HG03432 (cell line): ENCODE measurements at regions not wholly inside any gene's neighbourhood (a gene's known extent, or its start where the extent isn't known, plus 50 kb on each side); places are given as distances from the start of the nearest gene placed in this dataset.
"Not testable (repeated sequence)": the region's sequence is repeated elsewhere in the genome, so short reads cannot be mapped to it uniquely, and the experiment has no call there.

Experiments
- ATAC-seq: cut with Tn5 transposase; IDR thresholded peaks from one replicate; pipeline ENCODE4 v1.9.1; 2021; ENCODE audit warnings: mild to moderate bottlenecking, moderate library complexity; ENCODE audit not compliant: unreplicated experiment

- no peak for ATAC-seq
Observed at GRCh38 chr14:30417121-30417520, 141.8 kb upstream of the G2E3 start.

DNA sequence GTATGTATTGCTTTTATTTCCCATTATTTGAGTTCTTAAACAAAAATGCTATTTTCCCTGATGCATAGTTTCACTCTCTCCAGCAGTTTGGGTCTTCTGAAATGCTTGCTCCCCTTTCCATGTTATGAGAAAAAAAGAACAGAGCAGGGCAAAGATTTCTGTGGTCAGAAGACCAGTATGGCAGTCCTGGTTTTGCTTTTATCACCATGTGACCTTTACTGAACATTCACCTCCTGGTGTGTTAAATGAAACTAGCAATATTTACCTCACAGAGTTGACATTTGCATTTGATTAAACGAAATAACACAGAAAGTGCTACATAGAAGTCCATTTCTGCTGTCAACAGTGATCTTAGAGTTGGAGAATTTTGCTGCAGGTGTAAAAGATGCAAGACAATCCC is 141.0 kb upstream of the G2E3 start:
- no peak for ATAC-seq

DNA sequence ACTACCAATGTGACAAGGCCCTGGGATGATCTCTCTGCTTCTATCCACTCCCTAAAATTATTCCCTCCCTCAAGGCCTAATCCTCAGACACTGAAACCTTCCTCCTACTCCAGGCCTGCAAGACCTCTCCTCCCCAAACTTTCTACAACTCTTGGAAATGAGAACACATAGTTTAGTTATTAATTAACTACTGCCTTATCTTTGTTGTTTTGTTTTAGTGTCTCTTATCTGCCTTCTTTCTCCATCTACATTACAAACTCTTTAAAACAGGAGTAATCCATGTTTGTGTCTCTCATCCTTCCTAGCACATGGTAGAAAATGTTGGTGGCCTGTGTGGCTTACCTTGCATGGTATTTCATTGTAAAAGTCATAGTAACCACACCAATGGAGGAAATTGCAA is 139.9 kb upstream of the G2E3 start:
- no peak for ATAC-seq

DNA sequence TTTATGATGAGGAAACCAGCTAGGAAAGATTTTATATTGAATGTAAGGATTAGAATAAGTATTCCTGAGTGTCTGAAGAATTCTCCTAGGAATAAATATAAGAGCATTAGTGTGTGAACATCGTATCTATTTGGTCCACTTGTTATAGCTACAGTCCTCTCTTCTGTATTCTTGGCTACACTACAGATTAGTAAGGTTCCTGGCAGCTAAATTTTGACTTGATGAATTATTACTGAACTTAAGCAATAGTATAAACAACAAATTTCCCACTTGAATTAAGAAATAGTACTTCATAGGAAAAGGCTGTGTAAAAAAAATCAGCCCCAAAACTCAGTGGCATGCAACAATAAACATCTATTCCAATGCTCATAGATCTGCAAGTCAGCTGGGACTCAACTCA is 138.4 kb upstream of the G2E3 start:
- no peak for ATAC-seq

- ATAC-seq = no peak
Observed at GRCh38 chr14:30426463-30426862, 132.5 kb upstream of the G2E3 start.

DNA sequence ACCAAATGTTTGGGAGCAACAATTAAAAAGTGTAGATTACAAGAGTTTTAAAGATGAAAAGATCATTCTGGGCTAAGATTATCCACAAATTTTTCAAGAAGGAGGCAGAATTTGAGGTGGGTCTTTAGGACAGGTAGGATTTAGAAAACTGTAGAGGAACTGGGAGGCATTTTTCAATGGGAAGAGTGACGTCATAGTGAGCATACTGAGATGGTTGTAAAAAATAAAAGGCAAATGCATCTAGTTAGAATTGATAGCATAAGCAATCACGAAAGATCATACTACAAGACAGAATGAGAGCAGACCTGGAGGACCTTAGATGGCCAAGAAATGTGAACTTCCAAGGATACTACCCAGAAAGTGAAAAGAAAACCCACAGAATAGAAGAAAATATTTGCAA is 131.6 kb upstream of the G2E3 start:
- ATAC-seq = no peak

GRCh38 chr14:30427846-30428245 is 131.1 kb upstream of the G2E3 start:
- no peak for ATAC-seq

GRCh38 chr14:30431552-30431951 is 127.4 kb upstream of the G2E3 start:
- no peak for ATAC-seq

- ATAC-seq = no peak
Observed at GRCh38 chr14:30440961-30441360, 118.0 kb upstream of the G2E3 start.

DNA sequence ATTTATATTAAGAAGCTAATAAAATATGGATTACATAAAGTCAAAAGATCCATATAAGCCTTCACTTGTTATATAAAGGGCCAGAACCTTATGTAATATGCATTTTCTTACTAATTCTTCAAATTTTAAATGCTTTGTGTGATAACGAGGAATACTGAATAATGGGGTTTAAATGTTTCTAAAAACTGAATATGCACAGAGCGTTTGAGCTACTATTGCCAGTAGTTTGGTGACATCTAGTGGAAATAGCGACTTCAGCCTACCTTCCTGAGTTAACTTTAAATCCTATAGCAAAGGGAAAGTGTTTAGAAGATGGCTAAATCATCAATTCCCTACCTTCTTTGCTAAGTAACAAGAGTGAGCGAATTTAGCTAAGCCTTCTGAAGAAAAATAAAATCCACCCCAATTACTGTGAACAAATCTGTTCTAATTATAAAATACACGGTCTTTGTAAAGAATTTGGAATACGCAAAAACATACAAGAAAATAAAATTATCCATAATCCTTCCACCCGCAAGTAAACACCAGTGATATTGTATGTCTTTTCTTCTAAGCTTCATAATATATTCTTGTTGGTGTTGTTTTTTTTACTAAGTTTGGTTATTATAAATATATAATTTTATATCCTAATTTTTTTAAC is 115.5 kb upstream of the G2E3 start:
- no peak for ATAC-seq

- no peak for ATAC-seq
Observed at GRCh38 chr14:30444451-30444850, 114.5 kb upstream of the G2E3 start.

DNA sequence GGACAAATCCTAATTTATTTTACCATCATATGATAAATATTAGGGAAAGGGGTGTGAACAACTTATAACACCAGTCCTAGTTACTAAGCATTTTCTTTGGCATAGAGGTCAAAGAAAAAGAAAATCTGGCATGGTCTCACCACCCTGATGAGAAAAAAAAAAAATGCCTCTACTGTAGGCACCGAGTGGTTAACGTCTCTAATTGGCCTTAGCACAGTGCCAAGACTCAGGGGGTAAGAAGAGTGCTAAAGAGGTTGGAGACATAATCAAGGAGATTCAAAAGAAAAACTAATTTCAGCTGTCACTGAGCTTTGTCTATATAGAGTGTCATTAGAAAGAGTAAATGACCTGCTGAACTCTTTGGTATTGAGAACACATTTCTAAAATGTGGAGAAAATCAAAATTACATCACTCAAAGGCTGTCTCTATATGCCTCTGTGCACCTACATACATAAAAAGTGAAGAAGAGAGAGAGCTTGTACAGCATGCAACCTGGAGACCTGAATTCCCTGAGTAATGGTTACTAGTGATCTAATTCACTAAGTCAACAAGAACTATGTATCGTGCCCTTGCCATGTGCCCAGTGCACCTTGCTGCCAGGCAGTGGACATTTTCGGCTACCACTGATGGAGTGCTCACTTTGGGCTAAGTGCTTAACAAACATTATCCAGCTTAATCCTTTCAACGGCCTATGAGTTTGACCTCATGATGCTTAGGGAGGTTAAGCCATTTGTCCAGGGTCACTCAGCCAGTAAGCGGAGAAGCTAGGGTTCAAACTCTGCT is 113.8 kb upstream of the G2E3 start:
- no peak for ATAC-seq

DNA sequence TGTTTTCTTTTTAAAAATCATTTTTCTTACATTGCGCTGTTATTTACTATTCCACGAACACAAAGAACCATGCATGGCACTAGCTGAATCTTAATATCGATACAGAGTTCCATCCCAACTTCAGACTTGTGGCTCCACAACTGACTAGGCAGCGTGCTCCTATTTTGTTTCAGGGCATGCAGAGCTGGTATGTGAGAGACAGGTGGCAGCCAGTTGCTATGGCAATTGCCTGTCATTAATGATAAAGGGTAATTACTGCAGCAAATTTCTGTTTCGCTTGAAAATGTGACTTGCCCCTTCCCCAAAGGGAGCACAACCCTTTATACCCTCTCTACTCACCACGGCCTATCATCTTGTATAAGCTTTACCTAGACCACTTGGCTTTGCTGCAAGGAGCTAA is 113.1 kb upstream of the G2E3 start:
- no peak for ATAC-seq

DNA sequence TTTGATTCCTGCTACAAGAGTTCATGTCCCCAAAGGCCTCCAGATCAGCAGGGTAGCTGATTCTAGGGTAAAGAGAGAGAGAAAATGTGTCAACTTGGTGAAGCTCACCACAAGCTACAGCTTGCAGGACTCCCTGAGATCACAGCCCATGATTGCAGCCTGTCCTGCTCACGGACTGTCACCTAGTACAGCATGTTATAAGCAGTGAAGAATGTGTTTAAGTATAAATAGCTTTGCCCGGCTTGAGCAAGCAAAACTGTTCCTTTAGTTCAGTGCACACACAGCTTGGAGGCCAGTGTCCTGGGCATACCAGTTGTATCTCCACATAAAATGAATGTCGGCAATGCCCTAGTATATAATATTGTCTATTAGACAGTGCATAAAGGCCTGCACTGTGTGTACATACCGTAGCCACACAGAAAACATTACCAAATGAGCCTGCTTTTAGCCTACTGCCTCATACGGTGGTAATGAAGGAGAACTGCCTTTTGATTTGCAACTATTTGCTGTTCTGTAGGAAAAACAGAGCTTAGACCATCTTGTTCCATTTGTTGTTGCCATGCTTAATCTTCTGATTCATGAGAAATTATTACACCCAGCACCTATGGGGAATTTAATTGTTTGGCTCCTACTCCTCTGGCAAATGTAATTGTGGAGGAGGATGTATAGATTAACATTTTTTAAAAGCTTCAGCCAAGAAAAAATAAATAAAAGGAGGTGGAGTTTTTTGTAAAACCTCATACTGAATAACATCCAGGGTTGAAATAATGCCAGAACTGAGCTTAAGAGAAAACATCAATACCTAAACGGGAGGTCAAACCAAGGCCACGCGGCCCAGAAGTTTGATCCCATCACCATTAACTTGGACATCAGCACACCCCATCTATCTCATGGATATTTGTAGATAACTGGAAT is 108.1 kb upstream of the G2E3 start:
- ATAC-seq = no peak

- ATAC-seq = no peak
Observed at GRCh38 chr14:30456296-30456695, 102.7 kb upstream of the G2E3 start.

DNA sequence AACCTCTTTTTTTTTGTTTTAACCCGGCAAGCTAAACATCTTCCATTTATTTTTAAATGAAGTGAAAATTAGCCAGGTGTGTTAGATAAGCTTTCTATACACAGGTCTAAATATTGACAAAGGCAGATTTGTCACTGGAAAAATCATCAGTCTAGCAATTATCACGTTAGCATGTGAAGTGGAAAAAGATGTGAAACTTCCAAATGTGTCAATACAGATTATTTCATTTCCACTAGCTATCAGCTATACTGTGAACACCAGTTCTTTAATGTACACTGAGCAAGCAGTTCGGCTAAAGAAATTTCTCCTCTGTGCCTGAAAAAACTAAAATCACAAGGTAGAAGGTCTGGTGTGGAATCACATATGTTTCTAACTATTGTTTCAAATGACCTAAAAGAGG is 96.6 kb upstream of the G2E3 start:
- ATAC-seq = no peak

DNA sequence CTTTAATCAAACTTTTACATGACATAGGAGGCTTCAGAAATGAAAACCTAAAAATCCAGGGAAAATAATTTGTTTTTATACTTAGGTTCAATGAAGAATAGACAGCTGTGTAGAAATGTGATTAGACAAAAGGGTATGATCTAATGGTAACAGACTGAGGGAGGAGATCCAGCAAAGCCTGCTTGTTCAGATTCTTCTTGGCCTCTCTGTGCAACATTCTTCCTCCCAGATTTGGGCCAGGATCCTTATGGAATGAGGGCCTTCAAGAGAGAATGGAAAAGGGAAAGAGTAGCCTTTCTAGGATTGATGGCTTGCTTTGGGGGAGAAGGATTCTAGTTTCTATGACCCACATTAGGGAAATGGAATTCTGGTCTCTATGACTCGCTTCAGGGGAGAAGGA is 94.5 kb upstream of the G2E3 start:
- no peak for ATAC-seq

- ATAC-seq = no peak
Observed at GRCh38 chr14:30468354-30468753, 90.6 kb upstream of the G2E3 start.

DNA sequence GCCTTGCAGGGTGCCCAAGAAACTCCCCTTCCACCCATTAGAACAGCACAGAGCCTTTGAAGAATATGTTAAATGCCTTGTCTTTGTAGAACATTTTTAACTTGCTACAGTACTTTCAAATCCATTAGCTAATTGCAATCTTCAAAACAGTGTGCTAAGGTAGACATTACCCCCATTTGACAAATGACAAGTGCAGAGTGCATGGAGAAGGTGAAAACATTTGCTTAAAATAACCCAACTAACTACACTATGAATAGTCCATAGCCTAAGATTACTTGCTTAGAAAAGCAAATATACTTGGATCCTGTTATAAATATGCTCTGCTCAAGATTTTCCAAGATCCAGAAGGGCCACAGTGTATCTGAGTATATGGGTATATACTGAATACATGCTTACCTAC is 87.0 kb upstream of the G2E3 start:
- no peak for ATAC-seq

- ATAC-seq = not testable (repeated sequence)
Observed at GRCh38 chr14:30473846-30474696, 84.9 kb upstream of the G2E3 start.

GRCh38 chr14:30482276-30482675 is 76.7 kb upstream of the G2E3 start:
- no peak for ATAC-seq
